ENCODE measurements at regions not wholly inside any gene's neighbourhood (a gene's known extent, or its start where the extent isn't known, plus 50 kb on each side); places are given as distances from the start of the nearest gene placed in this dataset.

GRCh38 chr14:53355581-53356112 lies 202.5 kb upstream of the DDHD1 start:
- DNase-seq (ENCODE audit: low spot score), result peak; percentile 8

- DNase-seq (ENCODE audit: low spot score), result no peak
Measured at GRCh38 chr14:53354336-53354735, 201.2 kb upstream of the DDHD1 start.

GRCh38 chr14:53350866-53351265 lies 197.7 kb upstream of the DDHD1 start:
- no peak for DNase-seq (ENCODE audit: low spot score)

- DNase-seq (ENCODE audit: low spot score), result no peak
Measured at GRCh38 chr14:53350429-53350828, 197.3 kb upstream of the DDHD1 start.

GRCh38 chr14:53346988-53347387 lies 193.9 kb upstream of the DDHD1 start:
- no peak for DNase-seq (ENCODE audit: low spot score)

GRCh38 chr14:53341324-53341723 lies 188.2 kb upstream of the DDHD1 start:
- DNase-seq (ENCODE audit: low spot score), result no peak

GRCh38 chr14:53338192-53338591 lies 185.1 kb upstream of the DDHD1 start:
- no peak for DNase-seq (ENCODE audit: low spot score)

GRCh38 chr14:53336729-53337128 lies 183.6 kb upstream of the DDHD1 start:
- DNase-seq (ENCODE audit: low spot score), result no peak

GRCh38 chr14:53333809-53334208 lies 180.7 kb upstream of the DDHD1 start:
- no peak for DNase-seq (ENCODE audit: low spot score)

GRCh38 chr14:53331921-53332320 lies 178.8 kb upstream of the DDHD1 start:
- DNase-seq (ENCODE audit: low spot score), result no peak

GRCh38 chr14:53331247-53331646 lies 178.1 kb upstream of the DDHD1 start:
- no peak for DNase-seq (ENCODE audit: low spot score)

GRCh38 chr14:53330441-53330840 lies 177.3 kb upstream of the DDHD1 start:
- DNase-seq (ENCODE audit: low spot score), result no peak

- DNase-seq (ENCODE audit: low spot score), result no peak
Measured at GRCh38 chr14:53328841-53329240, 175.7 kb upstream of the DDHD1 start.

- DNase-seq (ENCODE audit: low spot score), result no peak
Measured at GRCh38 chr14:53327716-53328115, 174.6 kb upstream of the DDHD1 start.

GRCh38 chr14:53325176-53325806 lies 172.2 kb upstream of the DDHD1 start:
- no peak for DNase-seq (ENCODE audit: low spot score)

GRCh38 chr14:53316504-53316903 lies 163.4 kb upstream of the DDHD1 start:
- DNase-seq (ENCODE audit: low spot score), result no peak

- DNase-seq (ENCODE audit: low spot score), result no peak
Measured at GRCh38 chr14:53310412-53310811, 157.3 kb upstream of the DDHD1 start.

GRCh38 chr14:53306911-53307310 lies 153.8 kb upstream of the DDHD1 start:
- DNase-seq (ENCODE audit: low spot score), result peak; percentile 95

GRCh38 chr14:53306267-53306721 lies 153.2 kb upstream of the DDHD1 start:
- peak; percentile 77 for DNase-seq (ENCODE audit: low spot score)

GRCh38 chr14:53304726-53305381 lies 151.7 kb upstream of the DDHD1 start:
- no peak for DNase-seq (ENCODE audit: low spot score)

- DNase-seq (ENCODE audit: low spot score), result peak; percentile 23
Measured at GRCh38 chr14:53295985-53296582, 143.0 kb upstream of the DDHD1 start.

GRCh38 chr14:53295372-53295771 lies 142.2 kb upstream of the DDHD1 start:
- no peak for DNase-seq (ENCODE audit: low spot score)

- DNase-seq (ENCODE audit: low spot score), result no peak
Measured at GRCh38 chr14:53286301-53286700, 133.2 kb upstream of the DDHD1 start.
